ENCODE measurements at regions not wholly inside any gene's neighbourhood (a gene's known extent, or its start where the extent isn't known, plus 50 kb on each side); places are given as distances from the start of the nearest gene placed in this dataset.

DNA sequence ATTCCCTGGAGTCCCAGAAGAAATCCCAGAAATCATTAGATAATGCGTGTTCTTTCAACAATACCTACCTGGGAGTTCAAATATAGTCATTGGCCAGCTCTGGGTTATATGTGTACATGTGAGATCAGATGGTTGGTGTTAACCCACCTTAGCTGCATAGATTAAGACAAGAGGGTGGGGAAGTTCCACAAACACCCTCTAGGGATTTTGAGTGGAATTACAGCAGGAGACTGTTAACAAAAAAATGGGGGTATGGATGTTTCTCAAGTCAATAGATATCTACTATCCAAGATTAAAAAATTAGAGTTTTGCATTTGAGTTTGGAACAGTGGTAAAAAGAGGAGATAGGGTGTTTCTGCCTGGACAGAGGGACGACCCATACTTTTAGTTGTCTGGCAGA lies 282.5 kb upstream of the CNTN3 start:
- TF ChIP-seq, protein P1, sequence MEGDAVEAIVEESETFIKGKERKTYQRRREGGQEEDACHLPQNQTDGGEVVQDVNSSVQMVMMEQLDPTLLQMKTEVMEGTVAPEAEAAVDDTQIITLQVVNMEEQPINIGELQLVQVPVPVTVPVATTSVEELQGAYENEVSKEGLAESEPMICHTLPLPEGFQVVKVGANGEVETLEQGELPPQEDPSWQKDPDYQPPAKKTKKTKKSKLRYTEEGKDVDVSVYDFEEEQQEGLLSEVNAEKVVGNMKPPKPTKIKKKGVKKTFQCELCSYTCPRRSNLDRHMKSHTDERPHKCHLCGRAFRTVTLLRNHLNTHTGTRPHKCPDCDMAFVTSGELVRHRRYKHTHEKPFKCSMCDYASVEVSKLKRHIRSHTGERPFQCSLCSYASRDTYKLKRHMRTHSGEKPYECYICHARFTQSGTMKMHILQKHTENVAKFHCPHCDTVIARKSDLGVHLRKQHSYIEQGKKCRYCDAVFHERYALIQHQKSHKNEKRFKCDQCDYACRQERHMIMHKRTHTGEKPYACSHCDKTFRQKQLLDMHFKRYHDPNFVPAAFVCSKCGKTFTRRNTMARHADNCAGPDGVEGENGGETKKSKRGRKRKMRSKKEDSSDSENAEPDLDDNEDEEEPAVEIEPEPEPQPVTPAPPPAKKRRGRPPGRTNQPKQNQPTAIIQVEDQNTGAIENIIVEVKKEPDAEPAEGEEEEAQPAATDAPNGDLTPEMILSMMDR (IDR thresholded peaks at IDR 0.05; ENCODE audit: insufficient read depth, low read depth, low read length): no peak
- TF ChIP-seq EZH2 (IDR thresholded peaks at IDR 0.05; ENCODE audit: insufficient read depth, low read length): no peak

Measured in astrocyte (in vitro differentiated cells and primary cell).